Cardiac fibroblast (primary cell): ENCODE measurements at regions not wholly inside any gene's neighbourhood (a gene's known extent, or its start where the extent isn't known, plus 50 kb on each side); places are given as distances from the start of the nearest gene placed in this dataset.

Source experiments
- DNase-seq, 2 donors: peaks; one replicate each; pipeline versions ENCODE4 v3.0.0 to v3.0.0-alpha.2; 2010; ENCODE audit warnings: low read depth in 2 of 2
- H3K4me3 ChIP-seq, 2 donors: replicated peaks in 1 of 2; 1 replicate in 1 of 2; 2 replicates in 1 of 2; pipeline ENCODE4 v1.5.1; 2011; ENCODE audit warnings: low read depth in 2 of 2, low read length in 2 of 2, mild to moderate bottlenecking in 2 of 2, moderate library complexity in 1 of 2
- TF ChIP-seq, protein P1 (sequence below): IDR thresholded peaks from one replicate; pipeline ENCODE4 v1.5.1; 2011; ENCODE audit warnings: low read depth, mild to moderate bottlenecking, low read length, inconsistent platforms

DNA sequence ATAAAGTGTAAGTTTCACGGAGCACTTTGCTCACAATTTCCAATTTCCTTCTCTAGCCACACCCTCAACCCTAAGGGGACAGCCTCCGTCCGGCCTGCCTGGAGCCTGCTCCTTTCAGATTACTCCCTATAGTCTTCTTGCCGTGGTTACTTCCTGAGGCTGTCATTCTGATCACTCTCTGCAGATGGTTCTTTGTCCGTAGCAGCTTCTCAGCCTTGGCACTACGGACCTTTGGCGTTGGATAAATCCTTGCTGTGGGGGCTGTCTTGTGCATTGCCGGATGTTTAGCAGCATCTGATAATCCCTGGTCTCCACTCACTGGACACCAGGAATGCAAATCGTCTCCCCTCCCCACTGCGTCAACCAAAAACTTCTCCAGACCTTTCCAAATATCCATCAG, 447.5 kb upstream of the KIRREL3 start:
- no peak overlapping the region for H3K4me3 ChIP-seq
- TF ChIP-seq, protein P1, sequence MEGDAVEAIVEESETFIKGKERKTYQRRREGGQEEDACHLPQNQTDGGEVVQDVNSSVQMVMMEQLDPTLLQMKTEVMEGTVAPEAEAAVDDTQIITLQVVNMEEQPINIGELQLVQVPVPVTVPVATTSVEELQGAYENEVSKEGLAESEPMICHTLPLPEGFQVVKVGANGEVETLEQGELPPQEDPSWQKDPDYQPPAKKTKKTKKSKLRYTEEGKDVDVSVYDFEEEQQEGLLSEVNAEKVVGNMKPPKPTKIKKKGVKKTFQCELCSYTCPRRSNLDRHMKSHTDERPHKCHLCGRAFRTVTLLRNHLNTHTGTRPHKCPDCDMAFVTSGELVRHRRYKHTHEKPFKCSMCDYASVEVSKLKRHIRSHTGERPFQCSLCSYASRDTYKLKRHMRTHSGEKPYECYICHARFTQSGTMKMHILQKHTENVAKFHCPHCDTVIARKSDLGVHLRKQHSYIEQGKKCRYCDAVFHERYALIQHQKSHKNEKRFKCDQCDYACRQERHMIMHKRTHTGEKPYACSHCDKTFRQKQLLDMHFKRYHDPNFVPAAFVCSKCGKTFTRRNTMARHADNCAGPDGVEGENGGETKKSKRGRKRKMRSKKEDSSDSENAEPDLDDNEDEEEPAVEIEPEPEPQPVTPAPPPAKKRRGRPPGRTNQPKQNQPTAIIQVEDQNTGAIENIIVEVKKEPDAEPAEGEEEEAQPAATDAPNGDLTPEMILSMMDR, result no peak
- no peak for DNase-seq

DNA sequence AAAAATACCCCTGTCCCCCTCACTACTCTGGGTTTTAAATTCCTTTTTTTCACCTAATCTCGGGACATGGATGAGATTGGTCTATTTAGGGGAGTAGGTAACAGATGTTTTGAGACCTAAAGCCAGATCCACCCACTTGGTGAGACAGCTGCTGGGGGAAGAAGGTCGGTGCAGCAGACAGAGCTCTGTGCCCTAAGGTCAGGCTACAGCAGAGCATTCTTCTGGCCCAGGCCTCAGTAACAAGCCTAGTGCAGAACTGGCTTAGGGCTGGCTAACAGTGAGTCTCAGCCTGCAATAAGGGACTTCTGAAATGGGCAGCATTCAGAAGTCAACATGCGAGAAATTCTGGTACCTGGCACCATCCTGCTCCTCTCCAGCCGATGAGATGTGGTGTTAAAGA, 444.9 kb upstream of the KIRREL3 start:
- DNase-seq, result no peak
- TF ChIP-seq, protein P1, result no peak
- no peak overlapping the region for H3K4me3 ChIP-seq

DNA sequence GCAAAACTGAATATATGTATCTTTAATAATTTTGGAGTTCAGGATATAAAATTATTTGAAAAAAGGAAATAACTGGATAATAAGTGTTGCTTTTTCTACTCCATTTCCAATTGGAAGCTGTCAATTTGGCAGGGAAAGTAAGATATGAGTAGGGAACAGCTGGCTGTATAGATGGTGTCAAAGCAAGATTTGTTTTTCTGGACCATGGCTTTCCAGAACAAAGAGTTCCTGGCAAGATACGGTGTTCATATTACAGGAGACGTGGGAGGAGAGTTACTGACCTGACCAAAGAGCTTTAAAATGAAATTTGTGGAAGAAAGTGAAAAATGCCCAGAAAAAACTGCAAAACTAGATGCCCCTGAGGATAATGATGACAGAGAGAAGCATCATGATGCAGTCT, 442.7 kb upstream of the KIRREL3 start:
- no peak overlapping the region for H3K4me3 ChIP-seq
- TF ChIP-seq, protein P1, result no peak
- no peak for DNase-seq

DNA sequence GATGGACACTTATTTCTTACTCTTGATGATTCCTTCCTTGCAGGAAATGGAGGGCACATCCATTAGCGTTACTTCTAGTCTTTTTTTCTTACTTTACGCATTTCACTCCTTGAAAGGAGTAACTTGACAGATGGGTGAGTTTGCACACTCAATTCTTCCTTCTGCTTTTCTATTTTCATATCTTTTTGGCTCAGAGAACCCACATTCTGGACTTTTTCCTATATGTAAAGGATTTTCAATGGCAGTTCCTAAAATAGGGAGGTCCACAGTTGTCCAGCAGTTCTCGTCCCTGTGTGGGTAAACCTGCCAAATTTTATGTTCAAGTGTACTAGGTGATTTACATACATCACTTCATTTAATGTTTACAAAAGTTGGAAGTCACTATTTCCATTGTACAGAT, 440.0 kb upstream of the KIRREL3 start:
- DNase-seq, result no peak
- TF ChIP-seq, protein P1, result no peak
- no peak overlapping the region for H3K4me3 ChIP-seq

DNA sequence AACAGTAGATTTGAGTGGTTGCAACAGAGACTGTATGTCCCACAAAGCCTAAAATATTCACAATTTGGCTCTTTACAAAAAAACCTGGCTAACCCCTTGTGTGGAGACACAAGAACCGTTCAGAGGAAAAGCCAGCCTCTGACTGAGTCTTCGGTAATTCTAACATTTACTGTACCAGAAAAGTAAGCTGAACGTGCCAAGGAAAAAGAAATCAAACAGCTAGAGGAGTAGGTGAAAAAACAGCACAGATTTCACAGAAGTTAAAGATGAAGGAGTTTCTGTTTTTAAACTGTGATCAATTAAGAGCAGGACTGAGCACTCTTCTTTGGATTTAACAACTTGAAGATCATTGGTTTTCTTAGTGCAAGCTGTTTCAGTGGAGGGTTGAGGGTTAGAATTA, 424.7 kb upstream of the KIRREL3 start:
- TF ChIP-seq, protein P1, result no peak
- no peak for DNase-seq
- H3K4me3 ChIP-seq, result no peak overlapping the region

DNA sequence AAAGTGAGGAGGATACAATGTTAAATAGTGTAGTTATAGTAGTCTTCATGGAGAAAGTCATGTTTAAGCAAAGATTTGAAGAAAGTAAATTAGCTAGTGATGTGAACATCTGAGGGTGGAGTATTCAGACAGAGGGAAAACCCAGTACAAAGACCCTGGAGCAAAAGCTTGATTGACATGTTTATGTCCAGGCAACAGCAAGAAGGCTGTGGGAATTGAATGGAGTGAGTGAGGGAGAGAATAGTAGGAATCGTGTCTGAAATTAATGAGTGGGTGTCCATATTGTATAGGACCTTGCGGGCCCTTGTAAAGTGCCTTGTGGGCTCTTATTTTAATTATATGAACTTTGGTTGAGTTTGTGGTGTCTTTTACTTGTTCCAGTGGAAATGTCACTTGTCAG, 424.1 kb upstream of the KIRREL3 start:
- no peak overlapping the region for H3K4me3 ChIP-seq
- TF ChIP-seq, protein P1, result no peak
- DNase-seq, result no peak

DNA sequence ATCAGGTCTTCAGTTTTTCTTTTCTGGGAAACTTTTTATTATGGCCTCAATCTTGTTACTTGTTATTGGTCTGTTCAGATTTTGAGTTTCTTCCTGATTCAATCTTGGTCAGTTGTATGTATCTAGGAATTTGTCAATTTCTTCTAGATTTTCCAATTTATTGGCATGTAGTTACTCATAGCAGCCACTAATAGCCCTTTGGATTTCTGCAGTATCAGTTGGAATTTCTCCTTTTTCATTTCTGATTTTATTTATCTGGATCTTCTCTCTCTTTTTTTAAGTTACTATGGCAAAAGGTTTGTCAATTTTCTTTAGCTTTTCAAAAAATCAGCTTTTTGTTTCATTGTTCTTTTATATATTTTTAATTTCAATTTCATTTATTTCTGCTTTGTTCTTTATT, 419.6 kb upstream of the KIRREL3 start:
- no peak for DNase-seq
- TF ChIP-seq, protein P1, result no peak
- H3K4me3 ChIP-seq, result no peak overlapping the region
